ENCODE measurements at regions not wholly inside any gene's neighbourhood (a gene's known extent, or its start where the extent isn't known, plus 50 kb on each side); places are given as distances from the start of the nearest gene placed in this dataset.

- no peak for DNase-seq
- no peak for TF ChIP-seq CTCF (IDR thresholded peaks at IDR 0.05)
- no peak overlapping the region for H3K27ac Mint-ChIP-seq
- H3K27me3 Mint-ChIP-seq (ENCODE audit: insufficient read depth) = no peaks in the 10 kb centered on the region
- H3K36me3 Mint-ChIP-seq (ENCODE audit: low read depth) = no peaks in the 10 kb centered on the region
- H3K9me3 Mint-ChIP-seq = peaks cover 6% of the 10 kb centered on the region; the same call in 1 of the 2 replicates
- H3K4me3 Mint-ChIP-seq = no peak overlapping the region
- H3K4me1 Mint-ChIP-seq (ENCODE audit: low read depth) = no peaks in the 10 kb centered on the region
These were observed 68.0 kb upstream of the CYYR1 start for GRCh38 chr21:26641062-26641461.

GRCh38 chr21:26637201-26637745 is 64.2 kb upstream of the CYYR1 start:
- no peak for TF ChIP-seq CTCF (IDR thresholded peaks at IDR 0.05)
- no peaks in the 10 kb centered on the region for H3K36me3 Mint-ChIP-seq (ENCODE audit: low read depth)
- no peak overlapping the region for H3K27ac Mint-ChIP-seq
- peaks cover 11% of the 10 kb centered on the region for H3K9me3 Mint-ChIP-seq
- no peaks in the 10 kb centered on the region for H3K4me1 Mint-ChIP-seq (ENCODE audit: low read depth)
- H3K27me3 Mint-ChIP-seq (ENCODE audit: insufficient read depth) = no peaks in the 10 kb centered on the region
- no peak overlapping the region for H3K4me3 Mint-ChIP-seq
- no peak for DNase-seq

GRCh38 chr21:26635681-26636080 is 62.6 kb upstream of the CYYR1 start:
- H3K27ac Mint-ChIP-seq = no peak overlapping the region
- no peak for DNase-seq
- H3K36me3 Mint-ChIP-seq (ENCODE audit: low read depth) = no peaks in the 10 kb centered on the region
- TF ChIP-seq CTCF (IDR thresholded peaks at IDR 0.05) = no peak
- H3K27me3 Mint-ChIP-seq (ENCODE audit: insufficient read depth) = no peaks in the 10 kb centered on the region
- peaks cover 11% of the 10 kb centered on the region for H3K9me3 Mint-ChIP-seq
- no peak overlapping the region for H3K4me3 Mint-ChIP-seq
- H3K4me1 Mint-ChIP-seq (ENCODE audit: low read depth) = no peaks in the 10 kb centered on the region

GRCh38 chr21:26632691-26633090 is 59.6 kb upstream of the CYYR1 start:
- H3K9me3 Mint-ChIP-seq = peaks cover 11% of the 10 kb centered on the region
- H3K4me1 Mint-ChIP-seq (ENCODE audit: low read depth) = no peaks in the 10 kb centered on the region
- no peak for DNase-seq
- TF ChIP-seq CTCF (IDR thresholded peaks at IDR 0.05) = no peak
- H3K27ac Mint-ChIP-seq = no peak overlapping the region
- H3K4me3 Mint-ChIP-seq = no peak overlapping the region
- H3K27me3 Mint-ChIP-seq (ENCODE audit: insufficient read depth) = no peaks in the 10 kb centered on the region
- H3K36me3 Mint-ChIP-seq (ENCODE audit: low read depth) = no peaks in the 10 kb centered on the region

GRCh38 chr21:26626187-26626586 is 53.1 kb upstream of the CYYR1 start:
- H3K36me3 Mint-ChIP-seq (ENCODE audit: low read depth) = no peaks in the 10 kb centered on the region
- H3K4me3 Mint-ChIP-seq = no peak overlapping the region
- no peaks in the 10 kb centered on the region for H3K27me3 Mint-ChIP-seq (ENCODE audit: insufficient read depth)
- no peaks in the 10 kb centered on the region for H3K9me3 Mint-ChIP-seq
- no peak for TF ChIP-seq CTCF (IDR thresholded peaks at IDR 0.05)
- H3K27ac Mint-ChIP-seq = no peak overlapping the region
- H3K4me1 Mint-ChIP-seq (ENCODE audit: low read depth) = no peaks in the 10 kb centered on the region
- DNase-seq = no peak

All from HFFc6 (cell line).